ENCODE measurements at regions not wholly inside any gene's neighbourhood (a gene's known extent, or its start where the extent isn't known, plus 50 kb on each side); places are given as distances from the start of the nearest gene placed in this dataset.

DNA sequence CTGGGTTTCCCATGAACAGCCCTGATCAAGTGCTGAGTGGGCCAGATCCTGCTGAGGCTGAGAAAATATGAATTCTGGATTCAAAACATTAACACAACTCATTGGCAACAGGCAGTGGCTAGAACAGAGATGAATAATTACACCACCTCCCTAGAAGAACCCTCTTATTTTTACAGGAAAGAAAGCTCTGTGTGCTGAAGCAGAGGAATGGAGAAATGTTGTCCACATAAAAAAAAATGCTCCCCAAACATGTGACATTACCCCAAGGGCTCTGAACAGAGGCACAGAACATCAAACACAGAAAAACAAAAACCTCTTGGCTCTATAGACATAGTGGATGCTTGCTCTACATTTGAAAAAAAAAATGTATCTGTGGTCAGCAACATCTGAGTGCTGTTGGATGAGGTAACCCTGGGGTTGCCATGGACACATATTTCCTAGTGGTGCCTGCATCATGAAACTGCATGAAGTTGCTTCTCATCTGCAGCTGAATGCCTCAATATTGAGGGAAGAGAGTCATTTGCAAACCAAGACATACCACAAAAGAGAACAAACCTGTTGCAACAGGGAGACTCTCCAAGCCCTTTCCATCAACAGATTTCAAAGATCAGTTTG lies 98.8 kb downstream of the SNX19 start:
- H3K4me3 ChIP-seq (ENCODE audit: low read depth, low read length), result no peak overlapping the region
- TF ChIP-seq, protein P1, sequence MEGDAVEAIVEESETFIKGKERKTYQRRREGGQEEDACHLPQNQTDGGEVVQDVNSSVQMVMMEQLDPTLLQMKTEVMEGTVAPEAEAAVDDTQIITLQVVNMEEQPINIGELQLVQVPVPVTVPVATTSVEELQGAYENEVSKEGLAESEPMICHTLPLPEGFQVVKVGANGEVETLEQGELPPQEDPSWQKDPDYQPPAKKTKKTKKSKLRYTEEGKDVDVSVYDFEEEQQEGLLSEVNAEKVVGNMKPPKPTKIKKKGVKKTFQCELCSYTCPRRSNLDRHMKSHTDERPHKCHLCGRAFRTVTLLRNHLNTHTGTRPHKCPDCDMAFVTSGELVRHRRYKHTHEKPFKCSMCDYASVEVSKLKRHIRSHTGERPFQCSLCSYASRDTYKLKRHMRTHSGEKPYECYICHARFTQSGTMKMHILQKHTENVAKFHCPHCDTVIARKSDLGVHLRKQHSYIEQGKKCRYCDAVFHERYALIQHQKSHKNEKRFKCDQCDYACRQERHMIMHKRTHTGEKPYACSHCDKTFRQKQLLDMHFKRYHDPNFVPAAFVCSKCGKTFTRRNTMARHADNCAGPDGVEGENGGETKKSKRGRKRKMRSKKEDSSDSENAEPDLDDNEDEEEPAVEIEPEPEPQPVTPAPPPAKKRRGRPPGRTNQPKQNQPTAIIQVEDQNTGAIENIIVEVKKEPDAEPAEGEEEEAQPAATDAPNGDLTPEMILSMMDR (IDR thresholded peaks at IDR 0.05; ENCODE audit: low read depth, low read length, missing control alignments), result no peak
- no peak for DNase-seq (ENCODE audit: low read depth)

GRCh38 chr11:130819625-130820024 lies 96.7 kb downstream of the SNX19 start:
- no peak overlapping the region for H3K4me3 ChIP-seq (ENCODE audit: low read depth, low read length)
- TF ChIP-seq, protein P1 (IDR thresholded peaks at IDR 0.05; ENCODE audit: low read depth, low read length, missing control alignments), result no peak
- no peak for DNase-seq (ENCODE audit: low read depth)

Measured in GM12864 (cell line).